ENCODE measurements at regions not wholly inside any gene's neighbourhood (a gene's known extent, or its start where the extent isn't known, plus 50 kb on each side); places are given as distances from the start of the nearest gene placed in this dataset.

- H3K4me3 ChIP-seq, result no peak overlapping the region
- H3K27ac ChIP-seq, result no peak overlapping the region
- no peaks in the 10 kb centered on the region for H3K9me3 ChIP-seq (replicated peaks)
- H3K36me3 ChIP-seq, result no peaks in the 10 kb centered on the region
- DNase-seq, result no peak
- H3K4me1 ChIP-seq, result no peaks in the 10 kb centered on the region
- H3K27me3 ChIP-seq, result 0 out of 2 replicates have a peak, but pooled peaks cover 5% of the 10 kb centered on the region
Measured at GRCh38 chr16:50972876-50973275, 178.2 kb downstream of the SALL1 start.

GRCh38 chr16:50970281-50970680, 180.8 kb downstream of the SALL1 start:
- no peak for DNase-seq
- H3K27me3 ChIP-seq, result 0 out of 2 replicates have a peak, but pooled peaks cover 5% of the 10 kb centered on the region
- H3K36me3 ChIP-seq, result no peaks in the 10 kb centered on the region
- no peaks in the 10 kb centered on the region for H3K9me3 ChIP-seq (replicated peaks)
- H3K27ac ChIP-seq, result no peak overlapping the region
- H3K4me3 ChIP-seq, result no peak overlapping the region
- no peaks in the 10 kb centered on the region for H3K4me1 ChIP-seq

GRCh38 chr16:50967827-50968612, 183.1 kb downstream of the SALL1 start:
- no peak overlapping the region for H3K27ac ChIP-seq
- H3K27me3 ChIP-seq, result no peaks in the 10 kb centered on the region
- H3K9me3 ChIP-seq (replicated peaks), result no peaks in the 10 kb centered on the region
- H3K4me1 ChIP-seq, result no peaks in the 10 kb centered on the region
- H3K4me3 ChIP-seq, result no peak overlapping the region
- no peak for DNase-seq
- H3K36me3 ChIP-seq, result no peaks in the 10 kb centered on the region

GRCh38 chr16:50964491-50964890, 186.6 kb downstream of the SALL1 start:
- no peak overlapping the region for H3K4me3 ChIP-seq
- no peaks in the 10 kb centered on the region for H3K27me3 ChIP-seq
- no peaks in the 10 kb centered on the region for H3K36me3 ChIP-seq
- DNase-seq, result no peak
- no peaks in the 10 kb centered on the region for H3K9me3 ChIP-seq (replicated peaks)
- H3K27ac ChIP-seq, result no peak overlapping the region
- H3K4me1 ChIP-seq, result no peaks in the 10 kb centered on the region

GRCh38 chr16:50961952-50962351, 189.1 kb downstream of the SALL1 start:
- H3K9me3 ChIP-seq (replicated peaks), result no peaks in the 10 kb centered on the region
- no peak overlapping the region for H3K27ac ChIP-seq
- no peaks in the 10 kb centered on the region for H3K36me3 ChIP-seq
- DNase-seq, result no peak
- no peaks in the 10 kb centered on the region for H3K27me3 ChIP-seq
- no peak overlapping the region for H3K4me3 ChIP-seq
- H3K4me1 ChIP-seq, result no peaks in the 10 kb centered on the region

GRCh38 chr16:50960517-50961202, 190.4 kb downstream of the SALL1 start:
- H3K9me3 ChIP-seq (replicated peaks), result no peaks in the 10 kb centered on the region
- H3K4me3 ChIP-seq, result no peak overlapping the region
- DNase-seq, result no peak
- no peaks in the 10 kb centered on the region for H3K36me3 ChIP-seq
- no peak overlapping the region for H3K27ac ChIP-seq
- H3K4me1 ChIP-seq, result no peaks in the 10 kb centered on the region
- no peaks in the 10 kb centered on the region for H3K27me3 ChIP-seq

- H3K27me3 ChIP-seq, result no peaks in the 10 kb centered on the region; the same call in 1 of the 2 replicates
- no peak for DNase-seq
- H3K4me1 ChIP-seq, result no peaks in the 10 kb centered on the region
- no peak overlapping the region for H3K27ac ChIP-seq
- H3K9me3 ChIP-seq (replicated peaks), result no peaks in the 10 kb centered on the region
- H3K36me3 ChIP-seq, result no peaks in the 10 kb centered on the region
- no peak overlapping the region for H3K4me3 ChIP-seq
Measured at GRCh38 chr16:50957056-50957455, 194.0 kb downstream of the SALL1 start.

- DNase-seq, result no peak
- no peaks in the 10 kb centered on the region for H3K9me3 ChIP-seq (replicated peaks)
- no peaks in the 10 kb centered on the region for H3K36me3 ChIP-seq
- H3K4me3 ChIP-seq, result no peak overlapping the region
- H3K4me1 ChIP-seq, result no peaks in the 10 kb centered on the region
- no peaks in the 10 kb centered on the region; the same call in 1 of the 2 replicates for H3K27me3 ChIP-seq
- H3K27ac ChIP-seq, result no peak overlapping the region
Measured at GRCh38 chr16:50956637-50957036, 194.4 kb downstream of the SALL1 start.

GRCh38 chr16:50955311-50955710, 195.8 kb downstream of the SALL1 start:
- H3K9me3 ChIP-seq (replicated peaks), result no peaks in the 10 kb centered on the region
- H3K4me3 ChIP-seq, result no peak overlapping the region
- H3K27me3 ChIP-seq, result no peaks in the 10 kb centered on the region; the same call in 1 of the 2 replicates
- no peaks in the 10 kb centered on the region for H3K36me3 ChIP-seq
- no peaks in the 10 kb centered on the region for H3K4me1 ChIP-seq
- DNase-seq, result no peak
- no peak overlapping the region for H3K27ac ChIP-seq

GRCh38 chr16:50954469-50954868, 196.6 kb downstream of the SALL1 start:
- H3K27me3 ChIP-seq, result no peaks in the 10 kb centered on the region; the same call in 1 of the 2 replicates
- H3K36me3 ChIP-seq, result no peaks in the 10 kb centered on the region
- no peaks in the 10 kb centered on the region for H3K4me1 ChIP-seq

GRCh38 chr16:50953290-50953689, 197.8 kb downstream of the SALL1 start:
- Histone ChIP-seq H3K9me3 (replicated peaks) (no peaks in the 10 kb centered on the region), H3K27me3 (no peaks in the 10 kb centered on the region; the same call in 1 of the 2 replicates)
- DNase-seq, result no peak

More at GRCh38 chr16:50954469-50954868, 196.6 kb downstream of the SALL1 start:
- no peaks in the 10 kb centered on the region for H3K9me3 ChIP-seq (replicated peaks)
- no peak for DNase-seq
- H3K4me3 ChIP-seq, result no peak overlapping the region
- no peak overlapping the region for H3K27ac ChIP-seq

GRCh38 chr16:50950955-50951354, 200.1 kb downstream of the SALL1 start:
- Histone ChIP-seq H3K9me3 (replicated peaks) (no peaks in the 10 kb centered on the region), H3K27me3 (no peaks in the 10 kb centered on the region; the same call in 1 of the 2 replicates), H3K4me1 (no peaks in the 10 kb centered on the region), H3K27ac (no peak overlapping the region), H3K4me3 (no peak overlapping the region), H3K36me3 (no peaks in the 10 kb centered on the region)
- no peak for DNase-seq

More at GRCh38 chr16:50953290-50953689, 197.8 kb downstream of the SALL1 start:
- Histone ChIP-seq H3K4me3 (no peak overlapping the region), H3K4me1 (no peaks in the 10 kb centered on the region), H3K36me3 (no peaks in the 10 kb centered on the region), H3K27ac (no peak overlapping the region)

GRCh38 chr16:50948268-50948930, 202.7 kb downstream of the SALL1 start:
- Histone ChIP-seq H3K4me1 (no peaks in the 10 kb centered on the region), H3K4me3 (no peak overlapping the region), H3K9me3 (replicated peaks) (no peaks in the 10 kb centered on the region), H3K27me3 (peaks cover 4% of the 10 kb centered on the region), H3K27ac (no peak overlapping the region), H3K36me3 (no peaks in the 10 kb centered on the region)
- DNase-seq, result no peak

GRCh38 chr16:50947826-50948225, 203.2 kb downstream of the SALL1 start:
- H3K4me1 ChIP-seq, result no peaks in the 10 kb centered on the region
- H3K9me3 ChIP-seq (replicated peaks), result no peaks in the 10 kb centered on the region
- DNase-seq, result no peak
- H3K36me3 ChIP-seq, result no peaks in the 10 kb centered on the region
- peaks cover 4% of the 10 kb centered on the region for H3K27me3 ChIP-seq
- H3K27ac ChIP-seq, result no peak overlapping the region
- no peak overlapping the region for H3K4me3 ChIP-seq

- Histone ChIP-seq H3K27ac (no peak overlapping the region), H3K4me1 (no peaks in the 10 kb centered on the region), H3K9me3 (replicated peaks) (no peaks in the 10 kb centered on the region), H3K36me3 (no peaks in the 10 kb centered on the region), H3K27me3 (peaks cover 4% of the 10 kb centered on the region), H3K4me3 (no peak overlapping the region)
- no peak for DNase-seq
Measured at GRCh38 chr16:50946606-50947005, 204.5 kb downstream of the SALL1 start.

Measured in SJCRH30 (cell line).